8988T (cell line): ENCODE measurements at regions not wholly inside any gene's neighbourhood (a gene's known extent, or its start where the extent isn't known, plus 50 kb on each side); places are given as distances from the start of the nearest gene placed in this dataset.
"Not testable (repeated sequence)": the region's sequence is repeated elsewhere in the genome, so short reads cannot be mapped to it uniquely, and the experiment has no call there.

Experiments used
- DNase-seq: peaks from one replicate; pipeline ENCODE4 v3.0.0; 2011

GRCh38 chr18:78857314-78858150 is 122.1 kb upstream of the SALL3 start:
- DNase-seq = no peak

- no peak for DNase-seq
Measured at GRCh38 chr18:78859686-78860085, 119.9 kb upstream of the SALL3 start.

DNA sequence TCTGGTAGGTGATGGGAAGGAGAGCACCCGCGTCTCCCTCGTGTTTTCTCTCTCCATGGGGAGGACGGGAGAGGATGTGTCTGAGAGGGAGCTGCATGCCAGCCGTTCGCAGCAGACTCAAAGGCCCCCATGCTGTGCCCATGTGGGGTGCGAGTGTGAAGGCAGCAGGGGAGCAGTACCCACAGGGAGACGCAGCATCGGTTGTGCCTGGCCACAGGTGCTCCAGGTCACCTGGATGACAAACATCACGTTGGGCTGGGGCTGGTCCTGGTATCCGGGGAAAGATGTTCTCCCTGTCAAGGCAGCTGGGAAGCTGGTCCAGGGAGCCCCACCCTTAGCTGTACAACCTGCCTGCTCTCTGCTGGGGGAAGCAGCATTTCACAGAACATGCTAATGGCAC is 119.5 kb upstream of the SALL3 start:
- no peak for DNase-seq

DNA sequence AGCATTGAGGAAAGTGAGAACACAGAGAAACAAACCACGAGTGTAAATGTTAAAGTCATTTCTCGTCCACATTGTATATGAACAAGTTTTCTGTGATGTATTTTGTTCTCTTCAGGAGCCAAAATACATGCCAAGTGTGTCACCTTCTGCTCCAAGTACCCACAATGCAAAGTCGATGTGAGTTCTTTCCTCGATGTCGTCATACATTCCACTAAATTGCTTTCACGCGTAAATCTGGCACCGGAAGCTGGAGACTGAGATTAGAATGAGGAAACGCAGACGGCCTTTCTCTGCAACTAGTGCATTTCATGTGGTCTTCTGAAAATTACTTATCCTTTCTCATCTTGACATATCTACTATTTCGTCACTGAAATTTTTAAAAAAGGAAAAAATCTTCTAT is 118.5 kb upstream of the SALL3 start:
- DNase-seq = no peak

DNA sequence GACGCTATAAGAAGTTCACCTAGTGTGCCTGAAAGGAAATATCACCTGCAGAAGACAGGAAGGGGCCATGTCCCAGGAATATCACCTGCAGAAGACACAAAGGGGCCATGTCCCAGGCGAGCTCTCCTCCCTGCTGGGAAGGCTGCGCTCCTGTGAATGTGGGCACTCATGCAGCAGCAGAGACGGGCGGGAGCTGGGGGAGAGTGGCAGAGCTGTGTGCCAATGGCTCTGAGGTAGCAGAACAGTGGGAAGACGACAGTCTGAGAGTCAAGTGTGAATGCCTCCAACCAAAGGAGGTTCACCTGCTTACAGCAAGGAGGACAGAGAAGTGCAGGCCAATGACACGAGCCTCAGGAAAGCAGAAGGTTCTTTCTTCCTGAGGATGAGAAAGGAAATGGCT is 117.9 kb upstream of the SALL3 start:
- no peak for DNase-seq

DNA sequence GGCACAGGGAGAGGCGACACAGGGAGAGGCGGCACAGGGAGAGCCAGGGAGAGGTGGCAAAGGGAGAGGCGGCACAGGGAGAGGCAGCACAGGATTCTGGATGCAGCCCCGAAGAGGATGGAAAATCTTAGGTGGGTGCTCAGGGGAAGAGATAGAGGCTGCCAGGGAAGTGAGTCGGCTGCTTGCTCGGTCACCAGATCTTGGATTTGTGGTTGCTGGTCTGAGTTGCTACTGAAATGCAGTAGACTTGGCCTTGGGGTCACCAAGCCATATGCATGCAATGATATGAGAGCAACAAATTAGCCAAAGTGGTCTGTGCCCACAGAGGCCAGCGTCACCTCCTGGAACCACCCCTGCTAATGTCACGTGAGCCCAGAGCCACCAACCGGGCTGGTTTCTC is 117.2 kb upstream of the SALL3 start:
- no peak for DNase-seq

DNA sequence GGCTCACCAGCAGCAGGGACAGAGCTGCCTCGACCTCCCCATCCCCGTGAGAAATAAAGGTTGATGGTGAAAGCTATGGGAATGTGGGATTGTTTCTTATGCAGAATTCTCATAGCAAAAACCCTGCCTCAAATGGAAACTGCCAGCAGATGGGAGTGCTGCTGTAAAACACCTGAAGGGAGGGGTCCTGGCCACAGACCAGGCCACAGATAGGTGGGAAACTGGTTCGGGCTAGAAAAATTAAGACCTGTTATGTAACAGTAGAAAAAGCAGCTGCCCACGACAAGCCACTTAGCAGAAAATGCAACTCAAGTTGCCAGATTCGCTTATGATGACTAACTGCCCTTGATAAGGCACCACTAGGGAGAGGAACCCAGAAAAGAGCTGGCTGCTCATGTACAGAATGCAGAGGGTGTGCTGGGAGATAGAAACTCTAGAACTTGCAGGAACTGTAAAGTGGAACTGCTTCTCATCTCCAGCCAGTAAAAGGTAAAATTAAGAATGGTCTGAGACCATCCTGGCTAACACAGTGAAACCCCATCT is 114.5 kb upstream of the SALL3 start:
- DNase-seq = no peak

DNA sequence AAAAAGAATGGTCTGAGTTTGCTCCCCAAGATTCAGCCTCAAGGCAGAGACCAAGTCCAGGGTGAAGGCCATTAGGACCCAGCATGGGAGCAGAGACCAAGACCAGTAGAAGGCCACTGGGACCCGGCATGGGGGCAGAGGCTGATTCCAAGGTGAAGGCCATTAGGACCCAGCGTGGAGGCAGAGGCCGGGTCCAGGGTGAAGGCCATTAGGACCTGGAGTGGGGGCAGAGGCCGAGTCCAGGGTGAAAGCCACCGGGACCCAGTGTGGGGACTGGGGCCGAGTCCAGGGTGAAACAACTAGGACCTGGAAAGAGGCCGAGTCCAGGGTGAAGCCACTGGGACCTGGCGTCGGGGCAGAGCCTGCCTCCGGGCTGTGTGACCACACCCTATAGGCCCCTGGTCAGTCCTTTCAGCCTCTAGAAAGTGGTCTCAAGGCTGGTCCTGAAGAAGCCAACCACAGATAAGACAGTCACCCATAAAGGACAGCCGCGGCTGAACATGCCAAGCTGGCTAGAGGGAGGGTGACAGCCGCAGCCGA is 113.8 kb upstream of the SALL3 start:
- no peak for DNase-seq

GRCh38 chr18:78867131-78867530 is 112.5 kb upstream of the SALL3 start:
- DNase-seq = no peak

GRCh38 chr18:78868330-78869316 is 111.0 kb upstream of the SALL3 start:
- DNase-seq = no peak

- no peak for DNase-seq
Measured at GRCh38 chr18:78871618-78872017, 108.0 kb upstream of the SALL3 start.

DNA sequence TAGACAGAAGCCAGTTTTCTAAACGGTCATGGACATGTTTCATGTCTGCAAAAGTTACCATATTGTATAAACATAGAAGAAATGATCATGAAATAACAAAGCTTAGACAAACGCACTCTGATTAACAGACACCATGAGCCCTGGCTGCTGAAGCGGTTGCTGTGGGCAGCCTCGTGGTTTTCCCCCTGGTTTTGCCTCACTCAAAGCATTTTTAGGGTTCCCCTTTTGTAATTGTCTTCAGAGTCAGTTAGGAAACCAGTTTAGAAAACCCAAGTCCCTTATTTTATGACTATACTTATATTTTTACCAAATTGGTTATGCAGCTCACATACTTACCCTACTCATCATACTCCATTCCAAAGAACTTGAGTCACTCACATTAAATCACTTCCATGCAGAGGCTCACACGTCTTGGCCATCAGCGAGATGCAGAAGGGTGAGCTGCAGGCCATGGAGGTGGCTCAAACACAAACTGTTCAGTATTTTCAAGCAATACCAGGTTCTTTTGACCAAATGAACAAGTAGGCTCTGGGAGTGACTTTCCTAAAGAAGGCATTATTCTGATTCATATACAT is 105.6 kb upstream of the SALL3 start:
- no peak for DNase-seq

DNA sequence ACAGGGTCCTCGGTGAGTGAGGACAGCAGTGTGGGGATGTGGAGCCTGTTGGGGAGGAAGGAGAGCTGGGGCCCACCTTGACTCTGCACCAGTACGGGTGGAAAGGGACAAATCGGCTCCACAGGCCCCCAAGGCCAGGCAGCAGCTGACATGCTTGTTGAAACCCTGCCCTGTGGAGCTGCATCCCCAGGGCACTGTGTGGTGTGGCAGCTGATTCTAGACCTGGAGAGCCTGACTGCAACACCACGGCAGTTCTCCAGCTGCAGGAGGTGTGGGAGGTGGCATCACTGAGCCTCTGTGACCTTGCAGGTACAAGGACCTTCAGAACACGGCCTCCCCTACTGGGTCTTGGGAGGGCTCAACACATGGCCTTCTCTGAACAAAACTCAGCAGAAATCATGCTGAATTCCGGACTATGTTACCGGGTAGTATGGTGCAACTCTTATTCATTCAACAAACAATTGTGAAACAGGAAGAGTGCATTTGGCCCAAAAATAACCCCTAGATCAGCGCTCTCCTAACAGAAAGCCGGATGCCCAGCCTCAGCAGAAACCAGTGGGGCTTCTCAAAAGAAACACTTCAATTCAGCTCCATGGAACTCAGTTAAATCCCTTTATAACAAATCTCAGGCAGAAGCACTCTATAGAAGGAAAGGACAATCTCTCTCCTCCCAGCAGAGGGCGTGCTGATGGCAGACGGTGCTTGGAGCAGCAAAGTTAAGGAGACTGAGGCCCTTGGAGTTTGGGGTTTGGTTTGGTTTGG is 104.4 kb upstream of the SALL3 start:
- no peak for DNase-seq

GRCh38 chr18:78875778-78876650 is 103.6 kb upstream of the SALL3 start:
- DNase-seq = no peak

DNA sequence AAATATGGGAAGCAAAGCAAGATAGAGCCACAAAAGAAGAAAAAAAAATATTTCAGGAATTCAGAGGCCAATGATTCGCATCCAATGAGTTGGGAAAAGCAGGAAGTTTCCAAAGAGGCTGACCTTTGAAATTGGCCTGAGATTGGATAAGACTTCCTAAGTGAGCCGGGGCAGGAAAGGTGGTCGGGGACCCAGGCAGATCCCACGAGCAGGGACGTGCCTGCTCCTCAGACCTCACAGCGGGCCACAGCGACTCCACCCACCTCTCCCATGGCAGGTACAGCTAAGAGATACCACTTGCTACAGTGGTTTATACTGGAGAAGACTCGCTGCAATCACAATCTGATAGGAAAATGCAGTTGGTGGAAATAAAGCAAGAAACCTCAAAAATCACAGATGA is 102.8 kb upstream of the SALL3 start:
- DNase-seq = no peak

DNA sequence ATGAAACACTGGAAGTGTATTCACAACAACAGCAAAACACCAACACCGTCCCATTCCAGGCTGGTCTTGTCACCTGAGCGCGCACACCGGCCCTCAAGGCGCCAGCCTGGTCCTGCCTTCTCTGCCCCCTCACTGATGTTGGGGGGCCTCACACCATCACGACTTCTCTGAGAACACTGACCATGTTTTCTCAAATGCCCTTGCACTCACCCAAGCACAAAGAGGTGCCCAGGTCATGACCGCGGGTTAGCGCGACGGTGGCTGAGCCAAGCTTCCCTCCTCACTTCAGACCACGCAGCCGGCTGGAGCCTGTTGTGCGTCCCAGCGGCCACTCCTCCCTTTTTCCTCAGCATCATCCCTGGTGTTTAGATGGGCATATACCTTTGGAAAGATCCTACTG is 101.3 kb upstream of the SALL3 start:
- DNase-seq = no peak

GRCh38 chr18:78879072-78879883 is 100.3 kb upstream of the SALL3 start:
- not testable (repeated sequence) for DNase-seq

- DNase-seq = no peak
Measured at GRCh38 chr18:78882585-78882984, 97.0 kb upstream of the SALL3 start.

- no peak for DNase-seq
Measured at GRCh38 chr18:78883501-78883900, 96.1 kb upstream of the SALL3 start.

DNA sequence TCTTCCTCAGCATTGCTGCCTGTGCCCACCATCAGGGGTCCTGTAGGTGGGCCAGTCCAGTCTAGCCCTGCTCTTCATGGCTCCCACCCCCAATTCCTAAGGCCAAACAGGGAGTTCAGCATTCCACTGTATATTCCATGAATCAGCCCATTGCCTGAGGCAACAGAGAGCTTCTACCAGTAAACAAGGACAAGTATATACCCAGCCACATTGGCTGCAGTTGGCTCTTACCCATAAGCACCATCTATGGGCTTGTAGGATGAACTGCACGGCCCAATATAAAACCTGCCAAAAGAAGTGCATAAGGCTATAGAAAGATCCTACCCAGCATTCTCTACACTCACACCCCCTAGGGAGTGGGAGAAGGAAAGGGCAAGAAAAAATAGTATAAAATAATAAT is 95.1 kb upstream of the SALL3 start:
- no peak for DNase-seq
